Retinal pigment epithelial cell (primary cell): ENCODE measurements at regions not wholly inside any gene's neighbourhood (a gene's known extent, or its start where the extent isn't known, plus 50 kb on each side); places are given as distances from the start of the nearest gene placed in this dataset.

Experiments
- DNase-seq: peaks from one replicate; pipeline ENCODE4 v3.0.0-alpha.2; 2010; ENCODE audit warnings: low read depth
- H3K4me3 ChIP-seq: 2 replicates; pipeline ENCODE4 v1.5.1; 2011; ENCODE audit warnings: mild to moderate bottlenecking, low read length, control low read depth, moderate library complexity
- TF ChIP-seq, protein P1 (sequence below): conservative IDR thresholded peaks from 2 replicates; pipeline ENCODE4 v1.5.1; 2011; ENCODE audit warnings: low read depth, low read length, control low read depth, inconsistent platforms

DNA sequence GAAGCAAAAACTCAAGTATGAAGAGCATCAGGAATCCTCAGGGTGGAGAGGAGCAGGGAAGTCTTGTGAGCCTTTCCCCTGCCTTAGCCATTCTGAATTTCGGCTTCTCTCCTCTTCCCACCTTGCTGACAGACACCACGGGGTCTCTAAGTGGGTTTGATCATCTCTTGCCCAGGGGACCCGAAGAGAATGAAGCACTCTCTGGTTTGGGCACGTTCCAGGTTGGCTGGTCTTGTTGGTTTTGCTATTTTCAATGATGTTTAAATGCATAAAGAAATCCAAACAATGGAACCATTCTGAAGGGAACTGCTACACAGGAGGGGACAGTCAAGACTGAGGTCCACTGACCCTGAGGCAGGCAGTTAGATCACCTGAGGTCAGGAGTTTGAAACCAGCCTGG lies 131.7 kb downstream of the PXDC1 start:
- TF ChIP-seq, protein P1, sequence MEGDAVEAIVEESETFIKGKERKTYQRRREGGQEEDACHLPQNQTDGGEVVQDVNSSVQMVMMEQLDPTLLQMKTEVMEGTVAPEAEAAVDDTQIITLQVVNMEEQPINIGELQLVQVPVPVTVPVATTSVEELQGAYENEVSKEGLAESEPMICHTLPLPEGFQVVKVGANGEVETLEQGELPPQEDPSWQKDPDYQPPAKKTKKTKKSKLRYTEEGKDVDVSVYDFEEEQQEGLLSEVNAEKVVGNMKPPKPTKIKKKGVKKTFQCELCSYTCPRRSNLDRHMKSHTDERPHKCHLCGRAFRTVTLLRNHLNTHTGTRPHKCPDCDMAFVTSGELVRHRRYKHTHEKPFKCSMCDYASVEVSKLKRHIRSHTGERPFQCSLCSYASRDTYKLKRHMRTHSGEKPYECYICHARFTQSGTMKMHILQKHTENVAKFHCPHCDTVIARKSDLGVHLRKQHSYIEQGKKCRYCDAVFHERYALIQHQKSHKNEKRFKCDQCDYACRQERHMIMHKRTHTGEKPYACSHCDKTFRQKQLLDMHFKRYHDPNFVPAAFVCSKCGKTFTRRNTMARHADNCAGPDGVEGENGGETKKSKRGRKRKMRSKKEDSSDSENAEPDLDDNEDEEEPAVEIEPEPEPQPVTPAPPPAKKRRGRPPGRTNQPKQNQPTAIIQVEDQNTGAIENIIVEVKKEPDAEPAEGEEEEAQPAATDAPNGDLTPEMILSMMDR = no peak
- no peak overlapping the region for H3K4me3 ChIP-seq
- no peak for DNase-seq

DNA sequence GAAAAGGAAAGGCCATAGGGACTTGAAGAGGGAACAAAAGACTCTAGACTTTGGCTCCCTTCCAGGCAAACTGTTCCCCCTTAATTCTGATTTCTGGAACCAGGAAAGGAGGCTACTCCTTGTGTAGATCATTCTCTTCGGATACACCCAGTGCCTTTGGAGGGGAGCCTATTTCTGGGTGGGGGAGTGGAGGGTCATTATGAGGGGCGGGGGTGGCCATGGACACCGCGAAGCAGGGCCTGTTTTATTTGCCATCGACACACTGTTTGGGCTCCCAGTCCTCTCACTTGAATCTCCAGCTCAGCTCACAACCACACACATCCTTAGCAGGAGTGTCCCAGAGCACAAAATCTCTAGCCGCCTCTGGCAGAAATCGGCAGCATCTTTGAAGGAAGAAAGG lies 132.3 kb downstream of the PXDC1 start:
- TF ChIP-seq, protein P1 = no peak
- no peak for DNase-seq
- H3K4me3 ChIP-seq = no peak overlapping the region

- DNase-seq = no peak
- no peak overlapping the region for H3K4me3 ChIP-seq
- TF ChIP-seq, protein P1 = no peak
These were observed 132.9 kb downstream of the PXDC1 start for GRCh38 chr6:3618642-3619041.

- TF ChIP-seq, protein P1 = no peak
- no peak overlapping the region for H3K4me3 ChIP-seq
- DNase-seq = no peak
These were observed 133.7 kb downstream of the PXDC1 start for GRCh38 chr6:3617681-3618311.

- no peak for DNase-seq
- no peak overlapping the region for H3K4me3 ChIP-seq
- TF ChIP-seq, protein P1 = no peak
These were observed 134.3 kb downstream of the PXDC1 start for GRCh38 chr6:3617192-3617631.

- H3K4me3 ChIP-seq = no peak overlapping the region
- TF ChIP-seq, protein P1 = no peak
- no peak for DNase-seq
These were observed 134.8 kb downstream of the PXDC1 start for GRCh38 chr6:3616565-3617176.
